Left renal cortex interstitium (tissue), 4 donors: ENCODE measurements at regions not wholly inside any gene's neighbourhood (a gene's known extent, or its start where the extent isn't known, plus 50 kb on each side); places are given as distances from the start of the nearest gene placed in this dataset.
"Not testable (repeated sequence)": the region's sequence is repeated elsewhere in the genome, so short reads cannot be mapped to it uniquely, and the experiment has no call there.

ENCODE experiments used
- DNase-seq, 4 donors: peaks; one replicate each; pipeline ENCODE4 v3.0.0-alpha.2; 2013; ENCODE audit warnings: low read depth in 4 of 4, low spot score in 2 of 4, missing footprints in 1 of 4

DNA sequence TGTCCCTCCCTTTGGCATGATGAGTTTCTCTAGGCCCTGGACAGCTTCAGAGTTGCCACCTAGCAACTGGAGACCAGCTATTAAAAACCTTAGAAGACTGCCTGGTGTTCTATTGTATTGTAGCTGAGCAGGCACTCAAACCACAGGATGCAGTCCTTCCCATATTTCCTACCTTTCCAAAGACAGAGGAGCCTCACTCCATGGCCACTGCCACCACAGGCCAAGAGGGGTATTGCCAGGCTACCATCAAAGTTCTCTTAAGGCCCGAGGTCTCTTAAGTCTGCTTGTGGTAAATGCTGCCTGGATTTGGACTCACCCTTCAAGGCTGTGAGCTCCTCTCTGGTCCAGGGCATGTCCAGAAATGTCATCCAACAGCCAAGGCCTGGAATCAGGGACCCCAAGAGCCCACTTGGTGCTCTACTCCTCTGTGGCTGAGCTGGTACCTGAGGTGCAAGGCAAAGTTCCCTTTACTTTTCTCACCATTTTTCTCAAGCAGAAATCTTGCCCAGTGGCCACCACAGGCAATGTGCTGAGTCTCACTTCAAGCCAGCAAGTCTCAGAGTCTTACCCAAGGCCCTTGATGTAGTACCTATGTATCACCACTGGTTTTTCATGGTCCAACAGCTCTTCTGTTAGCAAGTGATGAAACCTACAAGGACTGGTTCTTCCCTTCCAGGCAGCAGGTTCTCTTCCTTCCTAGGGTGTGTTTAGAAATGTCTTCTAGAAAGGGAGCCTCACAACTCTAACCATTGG is 269.4 kb downstream of the AMY1C start:
- DNase-seq, result no peak

DNA sequence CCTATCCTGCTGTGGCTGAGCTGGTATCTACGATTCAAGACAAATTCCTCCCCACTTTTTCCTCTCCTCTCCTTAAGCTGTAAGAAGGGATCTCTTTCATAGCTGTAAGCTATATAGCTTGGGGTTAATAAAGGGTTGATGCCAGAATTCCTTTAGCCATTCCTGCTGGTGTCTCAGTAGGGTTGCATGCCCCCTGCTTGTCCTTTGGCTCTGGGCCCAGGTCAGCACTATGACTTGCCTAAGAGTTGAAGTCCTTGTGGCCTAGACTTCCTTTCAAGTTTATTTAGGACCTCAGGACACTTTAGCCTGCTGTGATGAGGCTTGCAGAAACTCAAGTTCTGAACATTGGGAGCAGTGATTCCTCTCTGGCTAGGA is 270.0 kb downstream of the AMY1C start:
- DNase-seq, result no peak

DNA sequence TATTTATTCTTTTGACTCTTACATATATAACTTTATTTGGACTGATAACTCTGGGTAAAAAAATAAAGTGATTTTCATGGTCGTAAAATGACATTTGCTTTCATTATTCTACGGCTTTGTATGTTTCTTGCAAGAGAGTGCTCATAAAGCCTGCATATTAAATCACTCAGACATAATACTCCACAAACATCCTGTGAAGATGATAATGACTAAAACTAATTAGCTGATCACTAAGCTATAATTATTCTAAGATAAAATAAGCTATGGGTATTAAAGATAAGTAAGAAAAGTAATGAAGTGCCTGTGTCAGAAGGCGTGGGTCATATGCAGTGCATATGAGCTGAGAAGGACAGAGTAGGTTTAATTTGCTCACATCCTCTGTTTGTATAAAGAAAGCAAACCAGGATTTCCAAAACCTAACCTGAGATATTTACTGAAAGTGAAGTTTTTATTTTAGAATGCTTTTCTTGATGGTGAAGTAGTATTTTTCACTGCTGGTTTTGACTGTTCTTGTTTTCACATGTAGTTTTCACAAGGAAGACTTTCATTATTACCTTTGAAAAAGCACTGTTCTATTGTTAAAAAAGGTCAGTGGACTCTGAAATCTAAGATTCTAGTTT is 278.8 kb downstream of the AMY1C start:
- no peak for DNase-seq

DNA sequence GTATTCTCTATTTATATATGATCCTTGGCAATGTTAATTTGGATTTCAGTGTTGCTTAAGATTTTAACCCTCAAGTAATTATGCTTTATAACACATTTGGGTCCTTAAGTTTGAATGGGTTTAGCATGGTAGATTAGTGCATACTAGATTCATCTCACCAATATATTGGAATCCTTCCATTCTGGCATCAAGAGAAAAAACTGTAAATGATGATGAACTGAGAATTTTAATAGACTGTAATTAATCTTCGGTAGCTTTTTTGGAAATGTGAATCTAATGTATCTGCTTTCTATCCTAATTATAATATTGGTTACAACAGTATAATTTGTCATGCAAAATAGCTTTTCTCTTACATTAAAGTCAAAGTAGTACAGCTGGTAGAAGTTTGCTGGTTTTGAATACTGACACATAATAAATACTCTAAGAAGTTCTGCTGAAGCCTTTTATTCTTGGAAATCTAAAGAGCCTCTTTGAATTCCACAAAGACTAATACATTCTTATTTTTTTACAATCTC is 279.8 kb downstream of the AMY1C start:
- no peak for DNase-seq

DNA sequence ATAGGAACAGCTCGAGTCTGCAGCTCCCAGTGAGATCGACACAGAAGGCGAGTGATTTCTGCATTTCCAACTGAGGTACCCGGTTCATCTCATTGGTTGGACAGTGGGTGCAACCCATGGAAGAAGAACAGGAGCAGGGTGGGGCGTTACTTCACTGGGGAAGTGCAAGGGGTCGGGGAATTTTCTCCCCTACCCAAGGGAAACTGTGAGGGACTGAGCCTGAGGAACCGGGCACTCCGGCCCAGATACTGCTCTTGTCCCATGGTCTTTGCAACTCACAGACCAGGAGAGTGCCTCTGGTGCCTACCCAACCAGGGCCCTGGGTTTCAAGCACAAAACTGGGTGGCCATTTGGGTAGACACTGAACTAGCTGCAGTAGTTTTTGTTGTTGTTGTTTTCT is 307.1 kb downstream of the AMY1C start:
- no peak for DNase-seq

DNA sequence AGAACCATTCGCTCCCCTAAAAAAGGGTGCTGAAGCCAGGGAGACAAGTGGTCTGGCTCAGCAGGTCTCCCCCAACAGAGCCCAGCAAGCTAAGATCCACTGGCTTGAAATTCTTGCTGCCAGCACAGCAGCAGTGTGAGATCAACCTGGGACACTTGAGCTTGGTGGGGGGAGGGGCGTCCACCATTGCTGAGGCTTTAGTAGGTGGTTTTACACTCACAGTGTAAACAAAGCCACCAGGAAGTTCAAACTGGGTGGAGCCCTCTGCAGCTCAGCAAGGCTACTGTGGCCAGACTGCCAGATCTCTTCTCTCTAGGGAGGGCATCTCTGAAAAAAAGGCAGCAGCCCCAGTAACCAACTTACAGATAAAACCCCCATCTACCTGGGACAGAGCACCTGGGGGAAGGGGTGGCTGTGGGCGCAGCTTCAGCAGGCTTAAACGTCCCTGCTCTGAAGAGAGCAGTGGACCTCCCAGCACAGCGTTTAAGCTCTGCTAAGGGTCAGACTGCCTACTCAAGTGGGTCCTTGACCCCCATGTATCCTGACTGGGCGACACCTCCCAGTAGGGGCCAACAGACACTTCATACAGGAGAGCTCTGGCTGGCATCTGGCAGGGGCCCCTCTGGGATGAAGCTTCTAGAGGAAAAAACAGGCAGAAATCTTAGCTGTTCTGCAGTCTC is 307.7 kb downstream of the AMY1C start:
- DNase-seq, result not testable (repeated sequence)

DNA sequence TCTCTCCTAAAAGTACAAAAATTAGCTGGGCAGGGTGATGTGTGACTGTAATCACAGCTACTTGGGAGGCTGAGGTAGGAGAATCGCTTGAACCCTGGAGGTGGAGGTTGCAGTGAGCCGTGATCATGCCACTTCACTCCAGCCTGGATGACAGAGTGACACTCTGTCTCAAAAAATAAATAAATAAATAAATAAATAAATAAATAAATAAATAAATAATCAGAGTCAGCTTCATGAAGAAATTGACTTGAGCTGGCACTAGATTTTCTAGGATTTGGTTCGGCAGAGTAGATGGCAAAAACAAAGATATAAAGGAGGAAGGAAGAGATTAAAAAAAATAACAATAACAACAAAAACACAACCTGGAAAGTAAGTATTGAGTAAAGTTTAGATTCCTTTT is 311.9 kb downstream of the AMY1C start:
- not testable (repeated sequence) for DNase-seq

DNA sequence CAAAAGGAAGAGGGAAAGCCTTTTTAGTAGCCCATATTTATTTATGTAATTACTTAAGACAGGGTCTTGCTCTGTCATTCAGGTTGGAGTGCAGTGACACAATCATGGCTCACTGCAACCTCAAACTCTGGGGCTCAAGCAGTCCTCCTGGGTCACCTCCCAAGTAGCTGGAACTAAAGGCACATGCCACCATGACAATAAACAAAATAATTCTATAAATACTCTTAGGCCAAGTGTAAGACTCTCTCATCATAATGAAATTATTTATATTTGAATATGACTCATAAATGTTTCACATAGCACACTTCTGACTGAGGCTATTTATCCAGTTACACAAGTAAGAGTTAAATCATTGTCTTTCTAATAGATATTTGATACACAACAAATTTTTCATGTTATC is 314.7 kb downstream of the AMY1C start:
- DNase-seq, result no peak

DNA sequence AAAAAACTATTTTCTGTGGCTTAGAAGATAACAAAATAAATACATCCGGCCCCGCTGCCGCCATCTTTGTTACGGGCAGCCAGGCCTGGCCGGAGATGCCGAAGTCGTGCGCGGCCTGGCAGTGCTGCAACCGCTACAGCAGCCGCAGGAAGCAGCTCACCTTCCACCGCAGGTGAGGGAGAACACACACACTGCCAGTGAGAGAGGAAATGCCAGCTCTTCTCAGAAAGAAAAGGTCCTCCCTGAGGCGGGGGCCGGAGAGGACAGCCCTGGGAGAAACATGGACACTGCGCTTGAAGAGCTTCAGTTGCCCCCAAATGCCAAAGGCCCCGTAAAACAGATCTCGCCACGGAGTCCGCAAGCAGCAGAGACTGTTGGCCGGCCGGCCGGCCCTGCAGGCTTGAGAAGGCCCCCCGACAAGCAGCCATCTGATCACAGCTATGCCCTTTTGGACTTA is 323.2 kb downstream of the AMY1C start:
- no peak for DNase-seq

DNA sequence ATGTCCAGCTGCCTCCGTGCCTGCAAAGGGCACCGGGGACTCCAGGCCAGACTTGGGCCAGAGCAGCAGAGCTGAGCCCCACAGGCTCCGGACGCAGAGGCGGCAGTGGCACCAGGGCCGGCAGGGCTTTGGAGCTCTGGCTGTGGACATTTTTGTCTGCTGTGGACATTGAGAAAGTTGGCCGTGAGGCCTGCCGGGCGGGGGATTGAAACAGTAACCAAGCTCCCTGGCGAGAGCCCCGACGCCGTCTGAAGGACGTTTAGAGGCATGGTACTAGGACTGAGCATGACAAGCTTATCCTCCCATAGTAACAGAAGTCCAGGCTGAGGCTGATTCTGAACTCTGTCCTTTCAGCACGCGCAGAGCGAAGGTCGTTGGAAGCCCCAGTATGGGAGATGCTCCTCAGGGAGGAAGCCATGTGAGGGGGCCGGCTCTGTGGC is 323.8 kb downstream of the AMY1C start:
- no peak for DNase-seq

DNA sequence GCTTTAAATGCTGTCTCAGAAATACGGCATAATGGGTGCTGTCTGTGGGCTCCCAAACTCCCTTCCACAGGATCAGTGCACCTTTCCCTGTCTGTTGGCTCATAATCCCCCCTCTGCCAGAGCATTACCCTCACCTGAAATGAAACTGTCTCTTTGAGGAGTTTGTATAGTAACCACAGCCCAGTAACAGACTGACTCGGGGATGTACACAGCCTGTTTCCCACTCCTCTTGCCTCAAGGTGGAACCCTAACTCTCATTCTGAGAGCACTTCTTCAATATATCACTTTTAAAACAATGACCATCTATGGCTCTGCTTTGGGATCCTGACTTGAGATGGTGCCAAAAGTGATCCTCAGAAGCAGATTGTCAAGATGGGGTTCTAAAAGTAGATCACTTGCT is 332.5 kb downstream of the AMY1C start:
- DNase-seq, result no peak

DNA sequence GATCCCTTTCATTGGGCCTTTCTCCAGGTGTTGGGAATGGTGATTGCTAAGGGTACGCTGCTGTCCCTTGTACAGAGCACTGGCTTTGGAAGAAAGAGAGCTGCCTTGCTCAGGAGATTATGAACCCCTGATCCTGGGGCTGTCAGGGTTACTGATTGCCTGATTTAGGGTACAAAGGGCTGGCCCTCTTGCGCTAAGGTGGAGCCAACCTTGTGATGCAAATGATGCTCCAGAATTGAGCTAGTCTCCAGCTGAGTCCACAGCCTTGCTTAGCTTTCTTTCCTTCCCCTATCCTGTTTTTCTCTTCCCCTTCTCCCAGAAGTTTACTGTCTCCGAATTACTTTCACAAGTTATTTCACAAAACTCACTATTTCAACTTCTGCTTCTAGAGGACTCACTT is 334.7 kb downstream of the AMY1C start:
- DNase-seq, result no peak

DNA sequence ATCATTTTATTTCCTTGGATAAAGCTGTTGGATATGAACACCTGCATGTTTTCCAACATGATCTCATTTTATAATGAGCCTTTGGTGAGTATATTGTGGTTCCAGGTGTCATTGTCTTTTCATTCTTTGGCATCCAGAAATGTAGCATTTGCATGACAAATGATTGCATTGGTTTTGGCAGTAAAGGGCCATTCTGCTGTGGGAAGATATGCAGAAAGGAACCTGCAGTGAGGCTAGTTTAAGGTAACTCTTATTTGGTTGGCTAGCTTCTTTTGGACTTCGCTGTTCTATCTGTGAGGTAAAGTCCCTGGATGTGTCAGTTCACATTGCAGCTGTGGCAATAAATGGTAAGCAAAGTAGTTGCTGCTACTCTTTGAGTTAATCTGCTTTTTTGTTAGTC is 343.0 kb downstream of the AMY1C start:
- no peak for DNase-seq

DNA sequence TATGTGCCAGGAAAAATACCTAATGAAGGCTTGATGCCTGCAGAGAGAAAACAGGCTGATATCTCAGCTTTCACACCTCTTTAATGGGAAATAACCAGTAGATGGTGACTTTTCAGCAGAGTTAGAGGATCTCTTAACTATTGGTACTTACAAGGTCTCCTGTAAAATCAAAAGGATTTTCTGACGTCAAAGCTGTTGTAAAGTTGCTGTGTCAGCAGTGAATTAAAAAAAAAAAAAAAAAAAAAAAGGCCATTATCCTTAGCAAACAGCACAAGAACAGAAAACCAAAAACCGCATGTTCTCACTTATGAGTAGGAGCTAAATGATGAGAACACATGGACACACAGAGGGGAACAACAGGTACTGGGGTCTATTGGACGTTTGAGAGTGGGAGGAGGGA is 349.1 kb downstream of the AMY1C start:
- no peak for DNase-seq

DNA sequence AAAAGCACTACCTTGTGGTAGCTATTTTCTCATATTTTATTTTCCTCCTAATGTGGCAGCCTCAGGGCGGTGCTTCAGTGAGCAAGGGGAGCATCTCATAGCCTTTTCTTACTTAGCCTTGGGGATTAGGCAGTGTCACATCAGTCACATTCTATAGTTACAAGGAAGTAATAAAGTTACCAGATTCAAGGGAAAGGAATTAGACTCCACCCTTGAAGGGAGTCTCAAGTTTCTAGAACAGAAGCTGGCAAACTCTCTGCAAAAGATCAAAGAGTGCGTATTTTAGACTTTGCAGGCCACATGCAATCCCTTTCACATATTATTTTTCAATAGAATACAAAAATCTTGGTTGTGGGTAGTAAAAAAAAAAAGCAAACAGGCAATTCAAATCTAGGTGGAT is 350.4 kb downstream of the AMY1C start:
- DNase-seq, result peak in 2 of 4 donors; percentile 2 to 4

DNA sequence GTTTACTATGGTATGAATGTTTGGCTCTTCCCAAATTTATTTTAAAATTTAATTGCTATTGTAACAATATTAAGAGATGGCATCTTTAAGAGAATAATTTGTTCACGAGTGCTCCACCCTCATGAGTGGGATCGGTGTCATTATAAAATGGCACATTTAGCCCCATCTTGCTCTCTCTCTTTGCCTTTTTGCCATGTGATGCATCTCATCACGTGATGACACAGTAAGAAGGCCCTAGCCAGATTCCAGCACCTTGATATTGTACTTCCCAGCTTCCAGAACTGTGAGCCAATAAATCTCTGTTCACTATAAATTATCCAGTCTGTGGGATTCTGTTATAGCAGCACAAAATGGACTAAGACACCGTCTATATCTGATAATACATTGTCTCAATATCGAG is 355.8 kb downstream of the AMY1C start:
- DNase-seq, result no peak

DNA sequence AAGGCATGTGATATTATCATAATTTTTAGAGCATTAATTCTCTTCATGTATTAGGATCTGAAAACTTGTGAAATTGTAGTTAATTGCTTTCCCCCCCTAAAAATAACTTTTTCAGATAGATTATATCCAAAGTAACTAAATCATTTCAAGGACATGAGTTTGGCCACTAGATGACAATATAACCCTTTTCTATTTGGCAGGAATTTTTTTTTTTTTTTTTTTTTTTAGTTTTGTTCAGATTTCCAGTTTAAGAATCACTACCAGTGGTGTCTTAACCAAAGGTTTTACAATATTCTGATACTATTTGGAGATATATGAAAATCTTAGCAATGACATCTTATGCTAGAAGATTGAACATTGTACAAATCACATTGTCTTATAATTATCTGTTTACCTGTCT is 370.8 kb downstream of the AMY1C start:
- DNase-seq, result no peak

DNA sequence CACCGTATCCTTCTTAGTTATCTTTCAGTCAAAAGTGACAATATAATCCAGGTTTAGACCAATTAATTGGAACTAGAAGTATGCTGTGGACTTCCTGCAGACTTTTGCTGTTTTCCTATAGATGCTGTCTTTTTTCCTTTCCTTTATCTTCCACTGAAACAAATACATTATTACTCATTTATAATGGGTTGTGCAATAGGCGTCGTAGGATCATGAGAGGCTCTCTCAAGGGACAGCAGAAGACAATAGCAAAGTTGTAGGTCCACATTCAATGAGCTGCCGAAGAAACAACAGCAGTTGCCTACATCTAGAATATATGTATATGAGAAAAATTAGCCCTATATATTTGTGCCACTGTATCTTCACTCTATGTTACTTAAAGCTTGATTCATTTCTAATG is 371.6 kb downstream of the AMY1C start:
- DNase-seq, result no peak

DNA sequence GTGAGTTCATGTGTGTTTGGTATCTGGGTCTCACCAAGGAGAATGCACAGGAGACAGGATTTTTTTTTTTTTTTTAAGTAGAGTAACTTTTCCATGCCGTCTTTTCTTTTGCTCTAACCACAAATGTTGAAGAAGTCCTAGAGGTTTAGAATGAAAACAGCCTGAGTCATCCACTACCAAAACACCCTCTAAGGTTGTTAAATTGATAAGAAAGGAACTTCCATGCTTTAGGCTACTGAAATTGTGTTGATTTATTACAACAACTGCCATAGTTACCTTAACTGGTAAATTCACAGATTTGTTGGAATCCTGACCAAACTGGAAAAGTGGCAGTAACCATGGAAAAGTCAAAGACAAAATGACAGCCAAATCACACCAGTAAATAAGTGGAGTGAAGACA is 375.6 kb downstream of the AMY1C start:
- DNase-seq, result no peak

DNA sequence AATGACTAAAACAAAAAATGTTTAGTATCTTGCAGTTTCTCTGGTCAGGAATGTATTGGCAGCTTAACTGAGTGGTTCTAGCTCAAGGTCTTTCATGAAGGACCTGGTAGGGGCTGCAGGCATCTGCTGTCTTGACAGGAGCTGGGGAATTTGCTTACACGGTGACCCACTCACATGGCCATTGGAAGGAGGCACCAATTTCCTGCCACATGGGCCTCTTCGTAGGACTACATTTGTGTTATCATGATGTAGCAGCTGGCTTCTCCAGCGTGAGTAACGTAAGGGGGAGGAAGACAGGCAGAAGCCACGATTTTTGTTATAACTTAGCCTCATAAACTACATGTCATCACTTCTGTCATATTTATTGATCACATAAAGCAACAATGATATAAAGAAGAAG is 376.3 kb downstream of the AMY1C start:
- DNase-seq, result no peak

DNA sequence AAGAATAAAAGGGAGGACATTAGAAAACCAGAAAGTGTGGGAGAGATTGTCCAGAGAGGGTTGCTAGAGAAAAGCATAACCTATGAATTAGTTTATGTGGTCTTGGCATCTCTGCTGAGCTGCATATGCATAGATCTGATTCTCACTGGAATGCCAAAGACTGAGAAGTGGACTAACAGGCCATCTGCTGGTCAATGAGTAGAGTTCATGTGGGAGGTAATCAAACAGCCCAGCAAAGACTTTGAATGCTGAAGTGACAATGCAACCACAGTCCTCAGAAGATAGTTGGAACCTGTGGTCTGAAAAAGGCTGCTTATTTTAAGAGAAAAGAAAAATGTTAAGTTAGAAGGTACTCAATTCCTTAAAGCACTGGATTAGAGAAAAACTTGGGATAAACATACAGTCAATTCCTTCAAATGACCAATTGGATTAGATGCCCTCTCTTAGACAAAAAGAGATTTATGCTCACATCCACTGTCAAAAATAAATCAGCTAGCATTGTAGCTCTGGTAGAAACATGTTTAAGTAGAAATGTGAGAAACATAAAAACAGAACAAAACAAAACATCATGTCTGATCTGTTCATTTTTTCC is 382.8 kb downstream of the AMY1C start:
- DNase-seq, result peak in 3 of 4 donors; percentile 3 to 13 (median 10)
